ENCODE measurements at regions not wholly inside any gene's neighbourhood (a gene's known extent, or its start where the extent isn't known, plus 50 kb on each side); places are given as distances from the start of the nearest gene placed in this dataset.
A peak's percentile ranks its signal among the peaks of the same experiment; 100 is the strongest.

GRCh38 chr20:1816384-1817381 lies 78.5 kb upstream of the SIRPA start:
- dilution Hi-C loops (cut with MboI; ENCODE audit: extremely low pct_ligation_motif_present, low sequenced_read_pairs) (no loop called here), intact Hi-C loops (cut with micrococcal nuclease) (loop anchor here (1.0 kb wide), 1 partner anchor 8 kb away; no protein-coding TSS in a partner anchor)
- Histone ChIP-seq H4K20me1 (replicated peaks; ENCODE audit: control insufficient read depth, extremely low read depth, insufficient read depth, low read length) (no peaks in the 10 kb centered on the region), H3K4me1 (ENCODE audit: control insufficient read depth, extremely low read depth, insufficient read depth, low read length) (peaks cover 43% of the 10 kb centered on the region), H3K27ac (ENCODE audit: insufficient read depth, low read depth, low read length) (peak overlapping the region; percentile 58), H3K9me1 (replicated peaks; ENCODE audit: control insufficient read depth, extremely low read depth, insufficient read depth, low read length) (no peaks in the 10 kb centered on the region), H3K27me3 (ENCODE audit: control insufficient read depth in 2 of 2, insufficient read depth in 2 of 2, low read length in 2 of 2) (peaks cover 0 to 2% of the 10 kb centered on the region in 2 experiments), H3K9ac (replicated peaks; ENCODE audit: extremely low read depth, insufficient read depth, low read length) (no peak overlapping the region), H2AFZ (ENCODE audit: low read depth, low read length) (no peak overlapping the region), H3K9me3 (replicated peaks; ENCODE audit: control insufficient read depth, insufficient read depth, low read length) (no peaks in the 10 kb centered on the region), H3K4me3 (replicated peaks in 1 of 3; ENCODE audit: insufficient read depth in 1 of 3, low read depth in 1 of 3, low read length in 3 of 3) (no peak overlapping the region), H3K36me3 (ENCODE audit: control insufficient read depth in 2 of 2, extremely low read depth in 1 of 2, insufficient read depth in 2 of 2, low read length in 2 of 2) (no peaks in the 10 kb centered on the region), H3K79me2 (ENCODE audit: control insufficient read depth, insufficient read depth, low read length) (no peaks in the 10 kb centered on the region), H3K4me2 (ENCODE audit: insufficient read depth, low read length) (no peak overlapping the region)
- TF ChIP-seq JUN (IDR thresholded peaks at IDR 0.05; ENCODE audit: borderline replicate concordance, insufficient read depth, insufficient read length, low read depth), result peak; percentile 98
- TF ChIP-seq MAX (IDR thresholded peaks at IDR 0.05; ENCODE audit: insufficient read depth, insufficient read length), result no peak
- TF ChIP-seq EZH2 (IDR thresholded peaks at IDR 0.05; ENCODE audit: borderline replicate concordance, low read depth, low read length, severe bottlenecking), result no peak
- TF ChIP-seq FOS (IDR thresholded peaks at IDR 0.05; ENCODE audit: borderline replicate concordance, insufficient read depth, low read length), result no peak
- FAIRE-seq, result peak; percentile 88
- ChIA-PET POLR2A (no interaction called here), CTCF (interaction anchor here (1.0 to 1.7 kb wide), 2 partner anchors 8 to 15 kb away, joined by 4 to 5 read pairs; no protein-coding TSS in a partner anchor)
- peak; percentile 84 for DNase-seq (ENCODE audit: low read depth, low spot score)
- BruUV-seq (replicated peaks), result TSS peak; percentile 24

All from endothelial cell of umbilical vein (primary cell).